Panc1 (cell line): ENCODE measurements at regions not wholly inside any gene's neighbourhood (a gene's known extent, or its start where the extent isn't known, plus 50 kb on each side); places are given as distances from the start of the nearest gene placed in this dataset.

Source experiments
- CTCF ChIP-seq: fragments of 450-650 bp; IDR thresholded peaks from 2 replicates; pipeline ENCODE4 v1.5.1; 2017; ENCODE audit warnings: mild to moderate bottlenecking
- POLR2AphosphoS5 ChIP-seq: IDR thresholded peaks from 2 replicates; pipeline ENCODE4 v1.6.1; 2012; ENCODE audit warnings: mild to moderate bottlenecking, low read depth, low read length, moderate library complexity
- REST ChIP-seq, 2 experiments: IDR thresholded peaks; 2 replicates each; pipeline ENCODE4 v1.6.1; 2011 to 2012; ENCODE audit warnings: low read depth in 2 of 2, control low read depth in 1 of 2, low read length in 1 of 2, mild to moderate bottlenecking in 1 of 2, moderate library complexity in 1 of 2; ENCODE audit not compliant: insufficient read depth in 1 of 2

- TF ChIP-seq CTCF (no peak), REST (IDR thresholded peaks at IDR 0.05; ENCODE audit: insufficient read depth in 1 of 2, low read depth in 2 of 2, low read length in 1 of 2) (no peak), POLR2AphosphoS5 (no peak)
Measured at GRCh38 chr4:166259081-166259480, 386.0 kb downstream of the TLL1 start.
